D721Med (cell line): ENCODE measurements at regions not wholly inside any gene's neighbourhood (a gene's known extent, or its start where the extent isn't known, plus 50 kb on each side); places are given as distances from the start of the nearest gene placed in this dataset.

ENCODE experiments used
- DNase-seq: peaks from one replicate; pipeline ENCODE4 v3.0.0; 2011; ENCODE audit warnings: low spot score; ENCODE audit not compliant: insufficient read length
- FAIRE-seq: peaks from 2 replicates; lab custom pipeline; 2011; peaks lifted over from hg19 to GRCh38; lab: Jason Lieb, UNC
- TF ChIP-seq, protein P1 (sequence below): IDR thresholded peaks from 2 replicates; pipeline ENCODE4 v1.5.1; 2012; ENCODE audit warnings: mild to moderate bottlenecking, control low read depth; ENCODE audit not compliant: insufficient read depth; ENCODE audit errors: missing control alignments

DNA sequence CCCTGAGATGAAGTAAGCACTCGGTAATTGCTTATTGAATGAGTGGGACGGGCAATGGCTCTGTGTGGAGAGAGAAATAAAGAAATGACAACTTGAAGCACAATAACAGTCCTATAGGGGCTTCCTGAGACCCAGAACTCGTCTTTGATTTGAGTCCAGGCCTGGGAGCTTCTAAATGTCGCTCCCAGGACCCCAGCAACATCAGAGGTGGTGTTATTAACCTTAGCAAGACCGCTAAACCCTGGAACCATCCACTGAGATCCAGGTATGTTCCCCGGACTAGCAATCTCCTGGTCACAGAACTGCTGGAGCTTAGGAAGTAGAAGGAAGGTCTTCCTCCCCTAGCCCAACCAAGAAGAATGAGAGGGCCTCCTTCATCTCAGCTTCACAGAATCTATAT lies 160.0 kb downstream of the MINAR1 start:
- TF ChIP-seq, protein P1, sequence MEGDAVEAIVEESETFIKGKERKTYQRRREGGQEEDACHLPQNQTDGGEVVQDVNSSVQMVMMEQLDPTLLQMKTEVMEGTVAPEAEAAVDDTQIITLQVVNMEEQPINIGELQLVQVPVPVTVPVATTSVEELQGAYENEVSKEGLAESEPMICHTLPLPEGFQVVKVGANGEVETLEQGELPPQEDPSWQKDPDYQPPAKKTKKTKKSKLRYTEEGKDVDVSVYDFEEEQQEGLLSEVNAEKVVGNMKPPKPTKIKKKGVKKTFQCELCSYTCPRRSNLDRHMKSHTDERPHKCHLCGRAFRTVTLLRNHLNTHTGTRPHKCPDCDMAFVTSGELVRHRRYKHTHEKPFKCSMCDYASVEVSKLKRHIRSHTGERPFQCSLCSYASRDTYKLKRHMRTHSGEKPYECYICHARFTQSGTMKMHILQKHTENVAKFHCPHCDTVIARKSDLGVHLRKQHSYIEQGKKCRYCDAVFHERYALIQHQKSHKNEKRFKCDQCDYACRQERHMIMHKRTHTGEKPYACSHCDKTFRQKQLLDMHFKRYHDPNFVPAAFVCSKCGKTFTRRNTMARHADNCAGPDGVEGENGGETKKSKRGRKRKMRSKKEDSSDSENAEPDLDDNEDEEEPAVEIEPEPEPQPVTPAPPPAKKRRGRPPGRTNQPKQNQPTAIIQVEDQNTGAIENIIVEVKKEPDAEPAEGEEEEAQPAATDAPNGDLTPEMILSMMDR, result no peak
- DNase-seq (no peak), FAIRE-seq (no peak)

GRCh38 chr15:79593119-79593869 lies 161.2 kb downstream of the MINAR1 start:
- DNase-seq (no peak), FAIRE-seq (no peak)
- TF ChIP-seq, protein P1, result peak; percentile 18

GRCh38 chr15:79595306-79595705 lies 163.2 kb downstream of the MINAR1 start:
- FAIRE-seq (no peak), DNase-seq (no peak)
- TF ChIP-seq, protein P1, result no peak

GRCh38 chr15:79595995-79596622 lies 164.0 kb downstream of the MINAR1 start:
- FAIRE-seq (peak; percentile 92), DNase-seq (peak; percentile 72)
- TF ChIP-seq, protein P1, result peak; percentile 96

- DNase-seq (no peak), FAIRE-seq (no peak)
- TF ChIP-seq, protein P1, result no peak
These were observed 166.5 kb downstream of the MINAR1 start for GRCh38 chr15:79598639-79599038.

DNA sequence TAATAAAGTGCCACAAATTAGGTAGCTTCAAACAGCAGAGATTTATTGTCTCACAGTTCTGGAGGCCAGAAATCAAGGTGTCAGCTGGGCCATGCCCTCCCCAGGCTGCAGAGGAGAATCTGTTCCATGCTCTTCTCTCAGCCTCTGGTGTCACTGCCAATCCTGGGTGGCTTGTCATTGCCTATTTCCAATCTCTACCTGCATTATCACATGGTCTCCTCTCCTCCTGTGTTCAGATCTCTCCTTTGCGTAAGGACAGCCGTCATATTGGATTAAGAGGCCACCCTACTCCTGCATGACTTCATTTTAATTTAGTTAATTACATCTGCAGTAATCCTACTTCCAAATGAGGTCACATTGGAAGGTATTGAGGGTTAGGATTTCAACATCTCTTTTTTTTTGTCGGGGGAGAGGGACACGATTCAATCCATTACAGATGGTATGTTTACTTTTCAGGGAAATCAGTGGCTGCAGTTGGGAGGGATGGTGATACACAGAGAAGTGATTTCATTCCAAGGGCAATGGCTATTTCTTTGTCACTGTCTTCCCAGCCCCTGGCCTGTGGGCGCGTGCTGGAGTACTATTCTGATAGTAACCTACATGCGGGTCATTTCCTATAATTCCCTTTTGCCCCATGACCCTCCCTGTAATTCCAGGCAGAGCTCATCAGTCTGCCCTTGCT lies 169.4 kb downstream of the MINAR1 start:
- TF ChIP-seq, protein P1, result no peak
- FAIRE-seq, result no peak
- no peak for DNase-seq
